ENCODE measurements at regions not wholly inside any gene's neighbourhood (a gene's known extent, or its start where the extent isn't known, plus 50 kb on each side); places are given as distances from the start of the nearest gene placed in this dataset.

DNA sequence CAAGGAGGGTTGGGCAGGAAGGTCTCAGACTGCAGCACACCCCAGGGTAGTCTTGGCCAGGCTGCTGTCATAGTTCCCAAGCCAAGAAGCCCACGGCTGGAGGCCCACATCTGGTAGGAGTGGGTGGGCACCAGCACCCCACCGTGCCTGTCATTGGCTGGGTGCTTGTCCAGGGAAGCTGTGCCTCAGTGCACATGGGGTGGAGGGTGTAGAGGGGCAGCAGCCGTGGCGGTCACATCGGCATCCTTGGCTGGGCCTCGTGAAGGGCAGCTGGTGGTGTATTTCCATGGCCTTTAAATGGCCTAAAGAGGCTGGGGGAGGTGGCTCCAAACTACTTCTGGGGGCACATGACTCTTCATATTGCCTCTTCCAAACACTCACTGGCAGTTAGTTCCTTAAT is 119.6 kb upstream of the USP24 start:
- DNase-seq, result no peak

DNA sequence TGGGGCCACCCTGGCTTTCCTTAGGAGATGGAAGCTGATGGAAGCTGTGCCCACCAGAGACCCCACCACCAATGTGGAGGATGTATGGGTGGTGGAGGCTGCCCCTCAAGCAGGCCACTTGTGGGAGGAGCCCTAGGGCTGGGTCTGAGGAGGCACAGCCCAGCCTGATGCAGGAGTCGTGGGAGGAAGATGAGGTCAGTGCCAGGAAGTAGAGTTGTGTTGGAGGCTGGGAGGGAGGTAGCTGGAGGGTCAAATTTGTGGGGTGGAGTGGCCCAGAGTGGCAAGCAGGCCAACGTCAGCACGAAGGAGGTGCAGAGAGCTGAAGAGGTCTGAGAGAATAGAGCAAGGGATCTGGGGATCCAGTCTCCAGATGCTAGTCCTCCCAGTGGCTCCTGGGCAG is 119.0 kb upstream of the USP24 start:
- no peak for DNase-seq

DNA sequence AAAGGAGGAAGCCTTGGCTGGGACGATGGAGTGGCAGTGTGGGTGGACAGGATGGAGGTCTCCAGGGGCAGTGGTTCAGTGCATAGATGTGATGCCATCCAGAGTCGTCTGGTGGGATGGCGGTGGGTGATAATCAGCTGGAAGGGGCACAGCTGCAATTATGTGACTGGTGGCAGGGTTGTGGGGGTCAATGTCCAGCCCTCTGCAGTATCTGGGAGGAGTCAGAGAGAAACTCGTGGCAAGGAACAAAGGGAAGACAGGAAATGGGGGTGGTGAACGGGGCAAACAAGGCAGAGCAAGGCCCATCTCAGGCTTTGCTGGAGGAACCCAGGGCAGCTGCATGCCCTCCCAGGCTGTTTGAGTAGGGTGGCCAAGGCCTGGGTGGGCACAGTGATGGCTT is 118.3 kb upstream of the USP24 start:
- DNase-seq, result no peak

DNA sequence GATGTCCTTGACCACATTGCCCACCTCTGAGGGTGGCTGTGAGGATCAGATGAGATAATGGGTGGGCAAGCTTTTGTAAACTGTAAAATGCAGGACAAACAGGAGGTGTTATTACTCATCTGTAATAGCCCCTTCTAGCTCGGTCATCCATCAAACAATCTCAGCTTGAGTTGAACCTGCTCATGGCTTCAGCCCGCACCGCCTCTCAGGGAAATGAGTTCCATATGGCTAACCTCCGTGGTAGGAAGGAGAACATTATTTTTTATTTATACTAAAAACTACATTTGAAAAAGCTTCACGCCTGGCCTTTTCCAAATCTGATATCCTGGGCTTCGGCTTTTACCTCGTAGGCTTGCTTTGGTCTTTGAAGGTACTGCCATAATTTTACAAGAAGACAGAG is 116.2 kb upstream of the USP24 start:
- DNase-seq, result no peak

DNA sequence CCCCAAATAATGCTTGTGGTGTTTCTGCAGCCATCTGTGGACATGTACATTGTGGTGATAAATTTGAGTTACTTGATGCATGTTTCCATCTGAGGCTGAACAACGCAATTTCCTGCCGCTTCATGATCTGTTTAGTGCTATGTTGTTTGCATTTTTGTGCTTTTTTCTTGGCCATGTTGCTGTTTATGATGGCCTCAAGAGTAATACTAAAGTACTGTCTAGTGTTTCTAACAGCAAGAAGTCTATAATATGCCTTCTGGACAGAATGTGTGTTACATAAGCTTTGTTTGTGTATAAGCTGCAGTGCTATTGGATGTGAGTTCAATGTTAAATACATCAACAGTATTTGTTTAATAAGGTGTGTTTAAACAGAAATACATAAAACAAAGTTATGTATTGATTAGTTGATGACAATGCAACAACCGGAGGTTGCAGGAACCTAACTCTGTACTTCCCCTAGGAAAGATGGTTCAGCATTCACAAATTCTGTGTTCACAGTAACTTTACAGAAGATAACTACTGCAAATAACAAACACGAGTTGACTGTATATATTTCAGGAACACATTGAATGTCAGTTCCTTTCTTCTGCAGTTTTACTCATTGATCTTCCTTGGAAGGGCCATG is 114.8 kb upstream of the USP24 start:
- DNase-seq, result no peak

DNA sequence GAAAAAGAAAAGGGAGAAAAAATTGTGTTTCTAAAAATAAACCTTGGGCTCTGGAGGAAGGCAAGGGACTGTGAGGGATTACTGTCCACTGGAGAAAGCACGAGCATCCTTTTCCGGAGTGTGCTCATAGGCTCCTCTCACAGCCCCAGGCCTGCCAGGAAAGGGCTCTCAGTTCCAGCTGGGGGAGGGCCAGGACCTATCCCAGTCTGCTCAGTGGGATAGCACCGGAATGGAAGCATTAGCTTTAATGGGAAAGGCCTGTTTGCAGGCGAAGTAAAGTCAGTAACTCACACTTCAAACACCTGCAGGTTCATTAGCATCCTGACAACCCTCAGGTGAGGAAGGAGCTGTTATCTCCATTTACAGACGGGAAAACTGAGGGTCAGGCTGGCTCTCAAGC is 113.9 kb upstream of the USP24 start:
- DNase-seq, result no peak

DNA sequence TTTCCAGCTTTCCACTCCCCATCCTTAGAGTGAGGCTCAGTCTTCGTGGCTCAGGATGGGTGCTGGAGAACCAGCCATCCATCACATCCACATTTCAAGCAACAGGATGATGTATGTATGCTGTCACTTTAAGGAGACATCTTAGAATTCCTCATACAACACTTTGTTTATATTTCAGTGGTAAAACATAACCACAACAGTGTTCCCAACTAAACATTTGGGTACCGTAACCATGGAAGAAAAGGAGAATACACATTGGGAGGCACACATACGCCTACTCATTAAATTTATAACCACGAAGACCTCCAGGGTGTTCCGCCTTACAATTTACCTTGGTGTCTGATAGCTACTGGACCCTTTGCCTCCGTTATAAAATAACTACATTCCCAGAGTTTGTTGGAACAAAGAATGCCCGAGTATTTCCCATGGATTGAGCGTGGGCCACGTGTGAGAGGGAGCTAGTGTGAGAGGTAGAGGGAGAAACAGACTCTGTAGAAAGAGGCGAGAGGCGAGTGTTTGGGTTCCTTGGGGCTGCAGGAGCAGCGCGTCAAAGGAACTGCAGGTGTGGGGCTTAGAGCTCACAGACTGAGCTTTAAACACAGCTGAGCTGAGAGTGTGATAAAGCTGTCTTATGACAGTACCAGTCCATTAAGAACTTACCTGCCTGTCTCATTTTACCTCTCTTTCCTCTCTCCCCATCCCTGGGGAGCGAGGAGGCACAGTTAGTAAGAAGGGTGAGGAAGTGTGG is 111.5 kb upstream of the USP24 start:
- DNase-seq, result no peak

DNA sequence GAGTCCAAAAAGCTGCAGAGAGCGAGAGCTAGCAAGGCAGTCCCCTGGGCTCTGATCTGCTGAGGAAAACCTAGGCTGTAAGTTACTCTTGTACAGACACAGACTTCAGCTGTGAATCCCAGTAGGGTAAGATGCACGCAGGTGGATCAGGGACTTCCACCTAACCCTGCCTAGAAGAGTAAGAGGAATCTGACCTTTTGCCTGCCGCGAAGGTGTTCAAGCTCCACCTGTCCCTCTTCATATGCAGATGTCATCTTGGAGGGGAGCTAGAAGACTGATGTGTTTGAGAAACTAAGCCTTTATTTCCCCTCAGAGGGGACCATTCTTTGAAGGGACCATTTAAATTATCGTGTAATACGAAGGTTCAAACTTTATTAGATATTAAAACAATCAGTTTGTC is 108.6 kb upstream of the USP24 start:
- no peak for DNase-seq

DNA sequence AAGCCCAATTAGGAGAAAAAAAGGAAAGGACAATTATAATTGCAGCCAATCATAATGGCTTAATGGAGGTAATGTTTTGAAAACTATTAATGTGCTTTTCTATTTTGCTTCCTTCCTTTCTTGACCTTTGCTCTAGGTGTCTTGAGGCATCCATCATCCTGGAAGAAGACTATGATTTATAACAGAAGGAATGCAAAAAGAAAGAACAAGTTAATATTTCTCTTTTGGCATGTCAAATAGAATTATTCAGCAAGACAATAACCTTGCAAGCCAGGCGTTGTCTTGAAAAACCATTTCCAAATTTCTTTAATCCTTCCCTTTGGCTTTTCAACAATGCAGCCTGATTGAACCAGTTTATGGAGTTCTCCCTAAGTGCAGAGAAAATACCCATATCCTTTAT is 107.7 kb upstream of the USP24 start:
- DNase-seq, result no peak

DNA sequence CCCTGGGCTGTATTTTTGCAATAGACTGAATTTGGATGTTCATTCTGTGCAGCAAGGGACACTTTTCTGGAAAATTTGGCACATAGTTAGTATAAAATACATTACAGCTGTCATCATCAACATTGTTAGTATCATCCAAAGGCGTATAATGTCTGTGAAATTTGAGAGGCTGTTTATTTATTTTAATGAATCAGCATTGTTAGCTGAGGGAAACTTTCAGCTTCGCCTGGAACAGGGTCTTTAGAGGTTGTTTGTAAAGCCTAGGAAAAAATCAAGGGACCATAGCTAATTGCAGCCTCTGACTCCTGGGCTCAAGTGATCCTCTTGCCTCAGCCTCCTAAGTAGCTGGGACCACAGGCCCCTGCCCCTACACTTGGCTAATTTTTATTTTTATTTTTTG is 106.8 kb upstream of the USP24 start:
- DNase-seq, result no peak

DNA sequence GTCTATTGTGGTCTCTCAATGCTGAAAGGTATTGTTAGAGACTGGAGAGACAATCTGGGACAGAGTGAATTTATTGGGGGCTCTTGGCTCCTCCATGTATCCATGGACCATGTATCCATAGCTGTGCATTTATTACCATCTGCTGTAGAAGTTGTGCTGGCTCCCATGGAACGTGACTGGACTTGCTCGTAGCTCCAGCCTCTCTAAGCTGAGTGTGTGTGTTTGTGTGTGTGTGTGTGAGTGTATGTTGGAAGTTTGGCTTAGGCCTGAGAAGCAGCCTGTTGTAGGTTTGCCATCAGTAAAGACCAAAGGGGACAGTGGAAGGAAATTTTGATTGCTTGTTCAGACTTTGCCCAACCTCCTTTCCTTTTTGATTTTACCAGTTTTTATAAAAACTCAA is 105.7 kb upstream of the USP24 start:
- DNase-seq, result no peak

DNA sequence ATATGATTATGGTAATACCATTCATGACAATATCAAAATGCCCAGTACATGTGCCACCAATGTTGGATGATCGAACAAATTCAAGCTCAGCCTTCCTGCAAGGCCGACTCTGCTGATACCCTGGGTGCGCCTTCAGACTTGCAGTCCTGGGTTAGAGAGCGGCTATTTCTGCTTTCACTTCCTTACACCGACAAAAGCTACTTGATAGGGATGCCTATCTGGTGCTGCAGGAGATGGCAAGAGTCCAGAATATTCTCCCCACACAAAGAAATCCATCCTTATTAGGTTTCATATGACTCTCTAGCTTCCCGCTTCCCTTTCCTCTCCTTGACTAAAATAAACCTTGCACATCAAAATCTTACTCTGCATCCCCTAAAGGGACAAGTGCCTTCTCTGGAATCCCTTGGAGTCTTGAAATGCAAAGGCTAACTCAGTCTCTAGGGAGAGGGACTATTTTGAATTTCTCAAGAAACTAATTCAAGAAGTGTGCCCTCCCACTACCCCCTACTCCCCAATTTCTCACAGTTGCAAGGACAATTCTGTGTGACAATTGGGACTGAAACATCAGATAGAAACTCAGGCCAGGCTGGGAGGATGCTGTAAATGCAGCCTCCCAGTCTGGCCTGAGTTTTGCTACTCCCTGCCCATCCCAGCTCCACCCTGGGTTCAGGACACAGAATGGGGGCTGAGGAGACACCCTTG is 103.1 kb upstream of the USP24 start:
- DNase-seq, result no peak

DNA sequence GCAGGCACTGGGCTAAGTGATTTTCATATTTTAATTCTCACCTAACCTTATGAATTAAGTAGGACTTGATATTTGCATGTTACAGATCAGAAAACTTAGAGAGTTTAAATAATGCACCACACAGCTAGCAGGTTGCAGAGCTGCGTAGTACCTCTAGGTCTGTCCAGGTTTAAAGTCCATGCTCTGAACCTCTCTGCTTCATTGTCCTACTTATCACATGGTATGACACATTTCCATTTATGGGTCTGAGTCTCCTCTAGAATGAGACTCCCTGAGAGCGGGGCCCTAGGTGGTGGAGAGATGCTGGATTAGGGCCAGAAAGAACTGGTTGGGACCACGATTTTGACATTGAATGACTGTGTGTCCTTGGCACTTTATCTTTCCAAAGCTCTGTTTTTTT is 102.5 kb upstream of the USP24 start:
- DNase-seq, result no peak

DNA sequence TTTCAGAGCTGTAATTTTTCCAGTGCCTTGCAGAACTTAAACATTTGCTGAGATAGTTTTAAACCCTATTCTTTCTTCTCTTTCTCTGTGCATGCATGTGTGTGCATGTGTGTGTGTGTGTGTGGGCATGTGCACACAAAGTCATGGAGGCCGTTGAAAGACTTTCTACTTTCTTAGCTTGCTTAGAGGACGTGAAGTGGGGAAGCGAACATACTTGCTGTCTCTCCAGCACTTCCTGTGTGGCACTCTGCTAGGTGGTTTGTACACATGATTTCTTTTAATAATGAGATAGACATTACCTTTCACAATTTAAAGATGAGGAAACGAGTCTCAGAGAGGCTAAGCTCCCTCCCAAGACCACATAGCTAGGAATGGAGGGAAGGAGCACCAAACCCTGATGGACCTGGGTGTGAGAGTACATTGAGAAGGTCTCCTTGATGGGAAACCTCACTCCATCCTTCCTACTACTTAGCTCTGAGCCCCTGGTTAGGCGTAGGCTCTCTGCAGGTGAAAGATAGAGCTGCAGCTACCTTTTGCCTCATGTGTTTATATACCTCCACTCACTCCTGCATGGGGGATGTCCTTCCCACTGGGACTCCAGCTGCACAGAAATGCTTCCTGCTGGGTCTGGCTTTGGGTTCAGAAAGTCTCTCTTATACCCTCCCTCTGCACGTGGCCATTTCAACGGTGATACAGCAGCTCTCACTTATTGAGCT is 101.9 kb upstream of the USP24 start:
- DNase-seq, result no peak

DNA sequence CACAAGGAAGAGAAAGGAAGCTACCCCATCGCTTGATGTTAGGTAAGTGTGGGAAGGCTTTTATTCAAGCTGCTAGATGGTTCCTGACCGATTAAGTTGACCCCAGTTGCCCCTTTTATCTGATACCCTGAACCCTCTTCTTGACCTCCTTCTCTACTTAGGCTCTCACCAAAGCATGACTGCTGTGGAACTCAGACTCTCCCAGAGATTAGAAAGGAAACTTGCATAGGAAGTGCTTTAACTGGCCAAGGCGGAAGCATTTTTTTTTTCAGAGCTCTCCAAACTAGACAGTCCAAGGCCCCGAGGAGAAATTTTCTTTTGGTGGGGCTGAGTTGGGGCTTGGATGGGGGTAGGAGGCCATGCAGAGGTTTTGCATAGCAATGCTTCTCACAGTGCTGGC is 101.3 kb upstream of the USP24 start:
- no peak for DNase-seq

DNA sequence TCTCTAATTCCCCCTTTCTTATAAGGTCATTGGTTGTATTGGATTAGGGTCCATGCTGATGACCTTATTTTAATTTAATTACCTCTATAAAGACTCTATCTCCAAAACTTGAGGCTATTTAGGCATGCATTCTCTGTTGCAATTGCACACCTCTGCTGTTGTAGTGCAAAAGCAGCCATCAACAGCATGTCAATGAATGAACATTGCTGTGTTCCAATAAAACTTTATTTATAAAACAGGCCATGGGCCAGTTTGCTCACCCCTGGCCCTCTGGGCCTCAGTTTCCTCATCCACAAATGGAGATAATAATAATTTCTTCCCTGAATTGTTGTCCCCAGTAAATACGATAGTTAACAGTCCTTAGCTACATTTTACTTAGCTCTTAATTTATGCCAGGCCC is 100.4 kb upstream of the USP24 start:
- DNase-seq, result no peak

DNA sequence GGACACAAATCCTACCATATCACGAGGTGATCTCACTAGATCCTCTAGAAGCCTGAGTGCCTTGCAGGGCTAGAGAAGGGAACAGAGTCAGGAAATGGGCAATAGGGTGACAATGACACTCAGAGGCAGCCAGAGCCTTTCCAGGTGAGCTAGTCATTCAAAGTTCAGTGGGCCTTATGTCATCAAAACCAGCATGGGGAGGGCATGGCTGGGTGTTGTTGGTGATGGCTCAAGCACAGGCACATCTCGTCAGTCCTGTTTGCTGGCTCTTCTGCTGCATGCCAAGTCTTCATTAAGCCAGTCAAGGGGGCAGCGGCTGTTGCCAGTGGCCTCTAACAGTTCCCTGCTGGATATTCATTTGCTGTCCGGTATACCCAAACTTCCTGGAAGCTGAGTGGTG is 99.6 kb upstream of the USP24 start:
- no peak for DNase-seq

DNA sequence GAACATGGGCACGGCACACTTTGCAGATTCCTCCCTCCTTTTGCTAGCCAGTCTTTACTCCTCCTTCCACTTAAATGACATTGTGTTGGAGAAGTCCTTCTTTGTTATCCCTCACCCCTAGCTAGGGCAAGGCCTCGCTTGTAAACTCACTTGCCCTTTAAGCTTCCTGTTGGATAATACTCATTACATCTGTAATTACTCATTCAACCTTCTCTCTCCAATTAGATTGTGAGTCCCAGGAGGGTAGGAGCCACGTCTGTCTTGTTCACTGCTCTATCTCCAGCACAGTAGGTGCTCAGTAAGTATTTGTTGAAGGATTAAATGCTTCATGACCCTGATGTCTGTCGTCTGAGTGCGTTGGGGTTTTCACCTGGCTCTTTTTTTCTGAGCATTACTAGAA is 98.7 kb upstream of the USP24 start:
- no peak for DNase-seq

DNA sequence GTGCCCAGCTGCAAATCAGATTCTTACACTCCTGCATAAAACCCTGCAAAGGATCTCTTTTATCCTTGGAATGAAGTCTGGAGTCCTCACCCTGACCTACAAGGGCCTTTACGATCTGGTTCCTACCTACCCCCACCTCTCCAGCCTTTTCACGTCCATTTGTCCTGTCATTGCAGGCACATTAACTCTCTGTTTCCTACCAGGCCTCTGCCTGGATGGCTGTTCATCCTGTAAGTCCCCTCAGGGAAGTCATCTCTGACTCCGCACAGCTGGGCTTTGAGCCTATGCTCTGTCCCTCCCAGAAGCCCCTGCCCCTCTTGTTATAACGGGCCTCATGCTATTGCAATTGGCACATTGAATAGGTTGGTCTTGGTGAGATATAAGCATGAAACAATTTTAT is 96.8 kb upstream of the USP24 start:
- DNase-seq, result no peak

DNA sequence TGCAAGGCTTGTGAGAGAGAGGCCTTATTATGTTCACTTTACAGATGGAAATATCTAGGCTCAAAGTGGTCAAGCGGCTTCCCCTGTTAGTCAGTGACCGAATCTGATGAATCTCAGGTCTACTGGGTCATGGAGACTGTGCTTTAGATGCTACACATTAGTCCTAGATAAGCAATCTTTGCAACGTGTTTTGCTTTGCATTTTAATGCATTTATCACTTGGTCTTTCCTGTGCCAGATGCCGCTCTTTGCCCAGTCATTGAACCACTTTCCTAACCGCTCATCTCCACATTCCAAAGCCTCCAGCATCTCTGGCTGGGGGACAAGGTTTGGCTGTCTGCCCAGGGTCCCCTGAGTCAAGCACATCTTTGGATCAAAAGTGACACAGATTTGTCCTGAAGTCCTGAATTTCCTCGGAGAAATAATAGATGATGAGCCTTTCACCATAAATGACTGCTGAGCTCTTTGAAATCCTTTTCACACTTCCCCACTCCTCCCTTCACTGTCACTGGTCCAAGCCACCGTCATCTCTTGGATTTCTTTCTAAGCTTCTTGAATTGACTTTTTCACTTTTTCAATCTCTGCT is 96.0 kb upstream of the USP24 start:
- DNase-seq, result no peak

DNA sequence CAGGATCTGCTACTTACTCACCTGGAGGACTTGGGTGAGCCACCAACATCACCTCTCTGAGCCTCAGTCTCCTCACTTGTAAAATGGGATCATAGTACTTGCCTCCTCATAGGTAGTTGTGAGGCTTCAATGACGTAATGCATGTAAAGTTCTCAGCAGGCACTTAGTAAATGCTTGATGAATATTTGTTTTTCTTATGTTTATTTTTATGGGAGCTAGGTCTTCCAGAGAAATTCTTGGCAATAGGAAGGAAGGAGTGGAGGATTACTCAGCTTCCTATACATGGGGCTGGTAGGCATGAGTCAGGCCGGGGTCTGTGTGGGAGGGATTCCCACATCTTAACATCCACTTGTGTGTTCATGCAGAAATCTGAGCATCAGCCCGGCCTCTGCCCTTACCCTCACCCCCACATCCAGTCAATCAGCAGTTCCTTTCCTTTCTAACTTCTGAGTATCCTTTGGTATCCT is 95.4 kb upstream of the USP24 start:
- no peak for DNase-seq

DNA sequence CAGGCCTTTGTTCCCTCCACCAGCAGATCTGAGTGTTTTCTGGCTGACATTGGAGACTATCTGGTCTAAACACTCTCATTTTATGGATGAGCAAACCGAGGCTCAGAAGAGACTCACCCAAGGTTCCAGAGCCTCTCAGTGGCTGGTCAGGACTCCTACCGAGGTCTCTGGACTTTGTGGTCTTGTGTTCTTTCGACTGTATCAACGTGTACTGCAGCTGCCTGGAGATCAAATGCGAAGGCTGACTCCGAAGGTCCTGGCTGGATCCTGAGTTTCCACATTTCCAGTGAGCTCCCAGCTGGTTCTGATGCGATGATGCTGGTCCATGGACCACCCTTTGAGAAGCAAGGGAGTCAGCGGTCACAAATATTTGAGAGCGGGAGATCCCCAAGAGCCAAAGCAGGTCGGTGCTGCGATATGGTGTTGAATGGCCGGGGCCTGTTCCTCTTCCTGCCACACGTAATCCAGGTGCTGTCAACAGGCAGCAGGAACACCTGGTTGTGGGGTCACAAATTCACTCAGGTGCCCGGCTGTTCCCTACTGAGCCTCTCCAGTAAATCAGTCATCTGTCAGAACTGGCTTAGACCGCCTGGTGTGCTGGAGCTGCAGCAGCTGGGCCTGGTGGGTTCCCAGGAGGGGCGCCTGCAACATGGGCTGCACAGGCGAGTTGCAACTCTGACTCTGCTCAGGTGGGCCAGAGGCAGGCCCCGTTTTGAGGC is 94.8 kb upstream of the USP24 start:
- DNase-seq, result no peak

DNA sequence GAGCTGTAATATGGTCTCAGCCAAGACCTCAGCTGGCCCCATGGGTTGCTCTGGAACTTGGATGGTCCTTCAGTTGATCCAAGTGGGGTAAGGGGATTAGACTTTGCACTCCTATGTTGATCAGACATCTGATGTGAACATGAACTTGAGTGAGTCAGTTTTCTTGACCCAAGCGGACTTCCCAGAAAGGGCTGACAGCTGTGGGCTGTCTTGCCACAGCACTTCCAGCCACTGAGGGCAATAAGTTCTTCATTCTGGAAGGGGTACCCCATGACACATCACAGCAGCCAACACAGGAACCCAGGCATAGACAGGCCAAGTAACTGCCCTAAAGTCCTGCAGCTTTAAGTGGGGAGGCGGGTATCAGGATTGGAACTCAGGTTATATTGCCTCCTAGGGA is 93.9 kb upstream of the USP24 start:
- no peak for DNase-seq

All from SHP77 treated with DMSO at 0.1 percent for 48 hours (cell line).